GM18909 (cell line): ENCODE measurements at regions not wholly inside any gene's neighbourhood (a gene's known extent, or its start where the extent isn't known, plus 50 kb on each side); places are given as distances from the start of the nearest gene placed in this dataset.

ENCODE experiments used
- ATAC-seq: cut with Tn5 transposase; IDR thresholded peaks from one replicate; pipeline ENCODE4 v1.9.1; 2021; ENCODE audit warnings: mild to moderate bottlenecking; ENCODE audit not compliant: unreplicated experiment, poor library complexity

DNA sequence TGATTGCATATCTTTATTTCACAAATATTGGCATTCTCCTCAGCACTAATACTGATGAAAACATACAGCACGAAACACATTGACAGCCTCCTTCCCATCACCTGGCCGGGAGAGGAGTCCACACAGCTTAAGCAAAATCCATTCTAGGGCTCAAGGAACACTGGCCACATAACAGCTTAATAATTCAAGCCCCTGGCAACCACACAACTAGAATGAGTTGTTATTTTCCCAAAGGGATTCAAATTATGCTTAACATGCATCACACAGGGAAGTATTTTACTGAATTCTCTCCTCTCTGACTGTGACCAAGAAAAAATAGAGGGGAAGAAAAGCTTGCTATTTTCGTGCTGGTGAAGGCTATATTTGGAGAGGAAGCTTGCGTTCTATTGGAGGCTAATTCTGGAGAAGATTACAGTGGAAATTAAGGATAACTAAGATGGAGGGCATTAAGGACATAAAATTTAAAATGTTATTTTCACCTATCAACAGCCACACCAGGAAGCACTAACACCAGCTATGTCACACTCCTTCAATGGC lies 198.5 kb downstream of the ADGRG6 start:
- ATAC-seq = no peak

GRCh38 chr6:142501795-142502194 lies 200.0 kb downstream of the ADGRG6 start:
- no peak for ATAC-seq

DNA sequence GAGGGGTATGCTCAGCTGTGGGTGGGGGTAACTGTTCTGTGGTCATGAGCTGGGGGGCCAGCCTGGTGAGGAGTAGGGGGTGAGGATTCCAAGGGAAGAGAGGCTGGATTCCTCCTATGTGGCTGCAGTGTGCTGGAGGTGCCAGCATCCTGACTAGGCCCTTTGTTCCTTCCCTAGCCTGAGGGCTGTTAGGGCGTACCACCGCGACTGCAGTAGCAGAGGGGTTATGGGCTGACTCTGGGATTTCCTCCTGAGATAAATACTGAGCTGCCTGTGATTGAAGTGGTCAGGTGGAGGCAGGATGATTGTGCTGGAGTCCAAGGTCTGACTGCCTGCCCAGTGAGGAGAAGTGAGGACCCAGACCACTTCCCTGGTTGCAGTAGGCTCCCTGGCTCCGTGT lies 205.3 kb downstream of the ADGRG6 start:
- ATAC-seq = no peak

- no peak for ATAC-seq
Measured at GRCh38 chr6:142510211-142510610, 208.4 kb downstream of the ADGRG6 start.

DNA sequence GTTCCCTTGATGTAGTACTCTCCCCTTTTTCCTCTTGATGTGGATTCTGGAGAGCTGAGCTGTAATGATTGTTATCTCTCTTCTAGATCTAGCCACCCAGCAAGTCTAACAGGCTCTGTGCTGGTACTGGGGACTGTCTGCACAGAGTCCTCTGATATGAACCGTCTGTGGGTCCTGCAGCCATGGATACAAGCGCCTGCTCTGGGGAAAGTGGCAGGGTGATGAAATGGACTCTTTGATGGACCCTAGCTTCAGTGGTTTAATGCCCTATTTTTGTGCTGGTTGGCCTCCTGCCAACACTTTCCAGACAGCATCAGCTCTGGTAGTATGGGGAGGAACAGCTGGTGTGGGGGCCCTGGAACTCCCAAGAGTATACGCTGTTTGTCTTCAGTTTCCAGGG lies 216.3 kb downstream of the ADGRG6 start:
- ATAC-seq = no peak

DNA sequence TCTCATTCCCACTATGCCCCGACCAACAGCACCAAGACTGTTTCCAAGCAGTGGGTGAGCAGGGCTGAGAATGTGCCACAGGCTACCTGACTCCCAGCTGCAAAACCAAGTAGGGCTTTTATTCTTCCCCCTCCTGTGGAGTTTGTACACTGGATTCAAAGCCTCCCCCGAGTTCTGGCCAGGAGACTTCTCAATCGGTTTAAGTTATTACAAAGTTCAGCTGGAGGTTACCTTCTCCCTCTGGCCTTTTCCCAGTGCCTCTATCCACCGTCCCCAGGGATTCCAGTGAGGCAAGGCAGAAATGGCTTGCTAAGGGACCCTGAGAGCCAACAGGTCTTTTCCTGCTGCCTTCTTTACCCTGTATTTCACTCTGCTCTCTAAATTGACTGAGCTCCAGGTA lies 217.0 kb downstream of the ADGRG6 start:
- ATAC-seq = no peak

DNA sequence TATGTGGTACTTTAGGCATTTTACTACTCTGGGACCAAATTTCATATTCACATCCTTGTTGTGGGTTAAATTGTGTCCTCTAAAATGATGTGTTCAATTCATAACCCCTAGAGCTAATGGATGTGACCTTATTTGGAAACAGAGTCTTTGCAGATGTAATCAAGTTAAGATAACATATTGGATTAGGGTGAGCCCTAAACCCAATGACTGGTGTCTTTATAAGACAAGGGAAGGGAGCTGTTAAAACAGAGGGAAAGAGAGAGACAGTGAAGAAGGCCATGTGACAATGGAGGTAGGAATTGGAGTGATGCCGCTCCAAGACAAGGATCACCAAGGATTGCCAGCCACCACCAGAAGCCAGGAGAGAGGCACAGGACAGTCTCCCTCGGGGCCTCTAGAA lies 220.0 kb downstream of the ADGRG6 start:
- no peak for ATAC-seq

- no peak for ATAC-seq
Measured at GRCh38 chr6:142523515-142524375, 221.9 kb downstream of the ADGRG6 start.

DNA sequence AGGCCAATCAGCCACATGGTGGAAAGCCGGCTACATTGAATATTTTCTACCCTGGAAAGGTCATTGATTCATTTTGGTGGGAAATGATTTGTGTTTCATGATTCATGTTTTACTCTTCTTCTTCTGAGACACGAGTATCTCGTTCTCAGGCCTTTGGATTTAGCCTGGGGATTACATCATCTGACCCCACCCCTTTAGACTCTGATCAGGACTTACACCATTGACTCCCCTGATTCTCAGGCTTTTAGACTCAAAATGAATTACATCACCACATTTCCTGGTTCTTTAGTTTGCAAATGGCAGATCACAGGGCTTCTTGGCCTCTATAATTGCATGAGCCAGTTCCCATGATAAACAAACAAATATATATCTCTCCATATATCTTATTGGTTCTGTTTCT lies 228.8 kb downstream of the ADGRG6 start:
- ATAC-seq = no peak

GRCh38 chr6:142531727-142532126 lies 229.9 kb downstream of the ADGRG6 start:
- ATAC-seq = no peak

DNA sequence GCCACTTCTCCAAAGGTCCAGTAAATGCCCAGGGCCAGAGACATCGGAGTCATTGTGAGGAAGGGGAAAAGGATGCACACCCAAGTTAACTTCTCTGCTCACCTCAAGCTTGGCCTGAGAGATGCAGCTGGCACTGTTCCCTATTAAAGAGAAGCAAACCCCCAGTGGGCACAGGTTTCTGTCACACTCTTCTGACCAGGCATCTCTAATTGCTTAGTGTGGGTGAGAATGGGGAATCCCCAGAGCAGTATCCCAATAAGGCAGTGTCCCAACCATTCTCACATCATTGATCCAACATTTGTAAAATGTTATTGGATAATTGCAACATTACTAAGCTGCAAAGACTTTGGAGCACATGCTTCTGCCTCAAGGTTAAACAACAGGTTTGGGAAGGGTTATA lies 232.3 kb downstream of the ADGRG6 start:
- ATAC-seq = no peak

GRCh38 chr6:142534484-142534883 lies 232.7 kb downstream of the ADGRG6 start:
- ATAC-seq = no peak

- ATAC-seq = no peak
Measured at GRCh38 chr6:142537612-142538478, 236.0 kb downstream of the ADGRG6 start.

DNA sequence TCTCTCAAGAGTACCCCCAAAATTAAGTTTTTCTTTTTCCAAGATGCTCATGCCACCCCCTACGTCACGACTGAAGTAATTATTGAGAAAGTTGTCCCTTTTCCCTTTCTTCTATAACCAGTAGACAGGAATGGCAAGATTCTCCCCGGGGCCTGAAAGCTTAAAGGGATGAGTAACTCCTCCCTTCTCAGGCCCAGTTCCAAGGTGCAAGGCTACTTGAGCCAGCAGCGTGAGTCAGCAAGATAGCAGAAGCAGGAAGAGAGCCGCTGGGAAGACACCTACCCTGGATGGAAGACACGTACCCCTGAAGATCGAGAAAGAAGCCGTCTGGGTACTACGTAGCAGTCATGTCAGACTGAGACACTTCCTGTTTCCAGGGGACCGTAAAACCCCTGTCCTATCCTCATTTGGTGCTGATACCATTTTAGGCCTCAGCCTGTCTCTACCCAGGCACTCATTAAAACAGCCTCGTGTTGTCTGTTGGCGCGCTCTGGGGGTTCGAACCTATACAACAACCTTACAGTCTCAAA lies 241.0 kb downstream of the ADGRG6 start:
- ATAC-seq = no peak

- no peak for ATAC-seq
Measured at GRCh38 chr6:142543606-142544005, 241.8 kb downstream of the ADGRG6 start.

DNA sequence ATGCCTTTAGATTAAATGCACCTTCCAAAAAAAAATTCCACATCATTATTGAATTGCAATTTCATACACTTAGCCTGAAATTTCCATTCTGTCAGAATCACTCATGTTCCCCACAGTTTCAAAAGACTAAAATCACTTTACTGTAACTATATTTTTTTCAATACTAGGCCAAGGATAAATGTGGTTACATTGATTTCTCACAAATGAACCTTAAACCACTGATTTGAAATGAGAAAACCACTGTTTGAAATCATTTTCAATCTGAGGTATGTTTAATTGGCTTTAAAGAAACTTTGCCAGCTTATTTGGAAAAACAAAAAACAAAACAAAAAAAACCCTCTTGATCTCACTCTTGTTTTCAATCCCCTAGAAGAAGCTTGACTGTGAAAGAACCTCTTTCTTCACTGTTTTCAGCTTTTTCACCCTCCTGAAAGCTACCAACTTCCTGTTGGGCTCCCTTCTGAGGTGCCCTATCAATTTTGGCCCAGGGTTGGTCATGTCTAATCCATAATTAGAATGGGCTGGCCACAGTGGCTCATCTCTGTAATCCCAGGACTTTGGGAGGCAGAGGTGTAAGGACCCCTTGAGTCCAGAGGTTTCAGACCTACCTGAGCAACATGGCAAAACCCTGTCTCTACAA lies 242.5 kb downstream of the ADGRG6 start:
- ATAC-seq = no peak

DNA sequence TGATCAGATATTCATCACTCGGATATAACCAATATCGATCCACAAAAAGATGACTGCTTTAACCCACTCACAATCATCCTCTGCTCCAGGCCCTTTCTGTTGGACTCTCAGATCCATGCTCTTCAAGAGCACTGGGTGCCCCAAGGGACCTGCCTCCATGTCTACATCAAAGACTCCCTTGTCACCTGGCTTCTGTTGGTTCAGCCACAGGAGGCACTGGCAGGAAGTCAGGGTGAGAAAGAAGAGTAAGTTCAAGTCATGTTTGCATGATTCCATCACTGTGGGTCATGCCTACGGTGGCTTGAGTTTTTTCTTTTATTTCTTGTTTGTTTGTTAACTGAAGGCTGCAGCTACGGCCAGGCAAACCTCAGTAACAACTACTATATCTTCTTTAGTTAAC lies 243.3 kb downstream of the ADGRG6 start:
- no peak for ATAC-seq

GRCh38 chr6:142548566-142548965 lies 246.8 kb downstream of the ADGRG6 start:
- ATAC-seq = no peak

DNA sequence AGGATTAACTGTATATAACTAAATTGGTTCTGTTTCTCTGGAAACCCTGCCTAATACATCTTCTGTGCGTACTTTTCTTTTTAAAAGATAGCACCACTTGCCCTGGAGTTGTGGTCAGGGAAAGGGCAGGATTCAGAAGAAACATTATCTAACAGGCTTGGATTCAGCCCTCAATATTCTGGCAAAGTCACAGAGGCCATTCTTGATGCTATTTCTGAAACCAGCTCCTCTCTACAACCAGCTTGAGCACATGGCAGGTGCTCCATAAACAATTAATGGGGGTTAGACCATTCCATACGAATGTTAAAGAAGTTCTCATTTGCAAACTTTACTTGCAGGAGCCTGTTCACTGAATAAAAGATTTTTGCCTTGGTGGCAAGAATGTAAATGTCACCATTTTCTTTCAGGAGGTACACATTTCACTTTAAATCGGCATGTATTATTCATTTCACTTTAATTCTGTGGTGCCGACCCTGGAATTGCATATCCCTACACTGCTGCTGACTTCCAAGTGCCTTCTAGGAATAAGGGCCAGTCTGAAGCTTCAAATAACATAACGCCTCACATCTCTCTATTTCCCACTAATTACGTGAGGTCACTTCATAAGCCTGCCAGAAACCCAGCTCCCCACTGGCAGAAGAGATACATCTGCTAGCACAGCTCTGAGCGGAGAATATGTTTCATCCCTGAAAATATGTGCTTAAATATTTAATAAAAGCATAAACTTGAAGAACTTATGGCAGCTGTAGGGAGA lies 248.7 kb downstream of the ADGRG6 start:
- no peak for ATAC-seq
